ENCODE measurements at regions not wholly inside any gene's neighbourhood (a gene's known extent, or its start where the extent isn't known, plus 50 kb on each side); places are given as distances from the start of the nearest gene placed in this dataset.

DNA sequence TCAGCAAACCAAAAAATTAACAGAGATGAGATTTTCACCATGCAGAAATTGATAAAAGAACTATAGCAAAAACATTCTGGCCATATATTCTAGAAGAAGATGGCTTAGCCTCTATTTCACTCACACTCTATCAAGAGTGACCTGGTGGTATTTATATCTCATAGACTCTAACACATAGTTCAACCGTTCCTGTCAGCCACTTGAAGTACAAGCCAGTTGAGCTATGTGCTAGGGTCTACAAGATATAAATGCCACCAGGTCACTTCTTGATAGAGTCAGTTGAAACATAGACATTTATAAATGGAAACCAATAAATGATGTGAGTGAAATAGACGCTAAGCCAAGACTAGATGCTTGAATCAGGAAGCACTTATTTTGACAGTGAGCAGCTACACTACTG lies 836.7 kb upstream of the EPHA5 start:
- TF ChIP-seq, protein P1, sequence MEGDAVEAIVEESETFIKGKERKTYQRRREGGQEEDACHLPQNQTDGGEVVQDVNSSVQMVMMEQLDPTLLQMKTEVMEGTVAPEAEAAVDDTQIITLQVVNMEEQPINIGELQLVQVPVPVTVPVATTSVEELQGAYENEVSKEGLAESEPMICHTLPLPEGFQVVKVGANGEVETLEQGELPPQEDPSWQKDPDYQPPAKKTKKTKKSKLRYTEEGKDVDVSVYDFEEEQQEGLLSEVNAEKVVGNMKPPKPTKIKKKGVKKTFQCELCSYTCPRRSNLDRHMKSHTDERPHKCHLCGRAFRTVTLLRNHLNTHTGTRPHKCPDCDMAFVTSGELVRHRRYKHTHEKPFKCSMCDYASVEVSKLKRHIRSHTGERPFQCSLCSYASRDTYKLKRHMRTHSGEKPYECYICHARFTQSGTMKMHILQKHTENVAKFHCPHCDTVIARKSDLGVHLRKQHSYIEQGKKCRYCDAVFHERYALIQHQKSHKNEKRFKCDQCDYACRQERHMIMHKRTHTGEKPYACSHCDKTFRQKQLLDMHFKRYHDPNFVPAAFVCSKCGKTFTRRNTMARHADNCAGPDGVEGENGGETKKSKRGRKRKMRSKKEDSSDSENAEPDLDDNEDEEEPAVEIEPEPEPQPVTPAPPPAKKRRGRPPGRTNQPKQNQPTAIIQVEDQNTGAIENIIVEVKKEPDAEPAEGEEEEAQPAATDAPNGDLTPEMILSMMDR (IDR thresholded peaks at IDR 0.05) = no peak
- no peak for TF ChIP-seq EP300 (IDR thresholded peaks at IDR 0.05)
- no peak for TF ChIP-seq POLR2AphosphoS5 (IDR thresholded peaks at IDR 0.05)
- TF ChIP-seq POLR2A (IDR thresholded peaks at IDR 0.05) = no peak
